Mucosa of gallbladder (tissue), 1 donor: ENCODE measurements at regions not wholly inside any gene's neighbourhood (a gene's known extent, or its start where the extent isn't known, plus 50 kb on each side); places are given as distances from the start of the nearest gene placed in this dataset.
A peak's percentile ranks its signal among the peaks of the same experiment; 100 is the strongest.

Experiments
- DNase-seq: peaks from one replicate; pipeline ENCODE4 v3.0.0-alpha.2; 2020; ENCODE audit warnings: low spot score
- donor health status: DM: no; HTN: no; CAD: no.

- DNase-seq: no peak
These were observed 54.9 kb upstream of the SACS start for GRCh38 chr13:23488442-23488841.

GRCh38 chr13:23496255-23496654, 62.8 kb upstream of the SACS start:
- no peak for DNase-seq

- DNase-seq: no peak
These were observed 63.7 kb upstream of the SACS start for GRCh38 chr13:23497191-23497590.

- no peak for DNase-seq
These were observed 67.3 kb upstream of the SACS start for GRCh38 chr13:23500849-23501248.

GRCh38 chr13:23504180-23504579, 66.0 kb upstream of the TNFRSF19 start:
- DNase-seq: no peak

- no peak for DNase-seq
These were observed 65.2 kb upstream of the TNFRSF19 start for GRCh38 chr13:23505007-23505406.

- DNase-seq: no peak
These were observed 64.0 kb upstream of the TNFRSF19 start for GRCh38 chr13:23506071-23506806.

GRCh38 chr13:23506807-23507291, 63.4 kb upstream of the TNFRSF19 start:
- no peak for DNase-seq

GRCh38 chr13:23509781-23510543, 60.2 kb upstream of the TNFRSF19 start:
- no peak for DNase-seq

- DNase-seq: no peak
These were observed 59.7 kb upstream of the TNFRSF19 start for GRCh38 chr13:23510544-23510916.

- DNase-seq: peak; percentile 18
These were observed 59.1 kb upstream of the TNFRSF19 start for GRCh38 chr13:23510979-23511735.

GRCh38 chr13:23512762-23513395, 57.3 kb upstream of the TNFRSF19 start:
- DNase-seq: no peak

- no peak for DNase-seq
These were observed 56.8 kb upstream of the TNFRSF19 start for GRCh38 chr13:23513455-23513854.

GRCh38 chr13:23514076-23514475, 56.1 kb upstream of the TNFRSF19 start:
- no peak for DNase-seq

- DNase-seq: no peak
These were observed 55.1 kb upstream of the TNFRSF19 start for GRCh38 chr13:23515116-23515515.

- DNase-seq: no peak
These were observed 54.0 kb upstream of the TNFRSF19 start for GRCh38 chr13:23516190-23516589.

GRCh38 chr13:23516702-23517101, 53.5 kb upstream of the TNFRSF19 start:
- no peak for DNase-seq

- DNase-seq: no peak
These were observed 52.0 kb upstream of the TNFRSF19 start for GRCh38 chr13:23518231-23518630.
